ENCODE measurements at regions not wholly inside any gene's neighbourhood (a gene's known extent, or its start where the extent isn't known, plus 50 kb on each side); places are given as distances from the start of the nearest gene placed in this dataset.
A peak's percentile ranks its signal among the peaks of the same experiment; 100 is the strongest.

- no peak for DNase-seq (ENCODE audit: low read depth in 1 of 2, low spot score in 1 of 2)
- in situ Hi-C loops (cut with HindIII; ENCODE audit: low pct_unique_long_range_greater_than_20kb, low sequenced_read_pairs) = no loop called here
- TF ChIP-seq JUND (IDR thresholded peaks at IDR 0.05; ENCODE audit: low read depth) = no peak
Observed at GRCh38 chr10:105964009-105964408, 1200.5 kb downstream of the SORCS1 start.

- no peak for TF ChIP-seq JUND (IDR thresholded peaks at IDR 0.05; ENCODE audit: low read depth)
- in situ Hi-C loops (cut with HindIII; ENCODE audit: low pct_unique_long_range_greater_than_20kb, low sequenced_read_pairs) = no loop called here
- DNase-seq (ENCODE audit: low read depth in 1 of 2, low spot score in 1 of 2) = no peak
Observed at GRCh38 chr10:105963334-105963884, 1201.1 kb downstream of the SORCS1 start.

GRCh38 chr10:105956550-105956949 lies 1208.0 kb downstream of the SORCS1 start:
- no peak for TF ChIP-seq JUND (IDR thresholded peaks at IDR 0.05; ENCODE audit: low read depth)
- in situ Hi-C loops (cut with HindIII; ENCODE audit: low pct_unique_long_range_greater_than_20kb, low sequenced_read_pairs) = no loop called here
- no peak for DNase-seq (ENCODE audit: low read depth in 1 of 2, low spot score in 1 of 2)

- TF ChIP-seq JUND (IDR thresholded peaks at IDR 0.05; ENCODE audit: low read depth) = no peak
- DNase-seq (ENCODE audit: low read depth in 1 of 2, low spot score in 1 of 2) = no peak
- in situ Hi-C loops (cut with HindIII; ENCODE audit: low pct_unique_long_range_greater_than_20kb, low sequenced_read_pairs) = no loop called here
Observed at GRCh38 chr10:105953861-105954260, 1210.6 kb downstream of the SORCS1 start.

- no peak for TF ChIP-seq JUND (IDR thresholded peaks at IDR 0.05; ENCODE audit: low read depth)
- in situ Hi-C loops (cut with HindIII; ENCODE audit: low pct_unique_long_range_greater_than_20kb, low sequenced_read_pairs) = no loop called here
- no peak for DNase-seq (ENCODE audit: low read depth in 1 of 2, low spot score in 1 of 2)
Observed at GRCh38 chr10:105953056-105953455, 1211.5 kb downstream of the SORCS1 start.

- TF ChIP-seq JUND (IDR thresholded peaks at IDR 0.05; ENCODE audit: low read depth) = no peak
- peak in 1 of 2 experiments; percentile 4 for DNase-seq (ENCODE audit: low read depth in 1 of 2, low spot score in 1 of 2)
- in situ Hi-C loops (cut with HindIII; ENCODE audit: low pct_unique_long_range_greater_than_20kb, low sequenced_read_pairs) = no loop called here
Observed at GRCh38 chr10:105952153-105952552, 1212.4 kb downstream of the SORCS1 start.

GRCh38 chr10:105950410-105950809 lies 1214.1 kb downstream of the SORCS1 start:
- peak; percentile 4 to 43 for DNase-seq (ENCODE audit: low read depth in 1 of 2, low spot score in 1 of 2)
- in situ Hi-C loops (cut with HindIII; ENCODE audit: low pct_unique_long_range_greater_than_20kb, low sequenced_read_pairs) = no loop called here
- TF ChIP-seq JUND (IDR thresholded peaks at IDR 0.05; ENCODE audit: low read depth) = no peak

GRCh38 chr10:105949721-105950120 lies 1214.8 kb downstream of the SORCS1 start:
- no peak for DNase-seq (ENCODE audit: low read depth in 1 of 2, low spot score in 1 of 2)
- no peak for TF ChIP-seq JUND (IDR thresholded peaks at IDR 0.05; ENCODE audit: low read depth)
- in situ Hi-C loops (cut with HindIII; ENCODE audit: low pct_unique_long_range_greater_than_20kb, low sequenced_read_pairs) = no loop called here

- no peak for DNase-seq (ENCODE audit: low read depth in 1 of 2, low spot score in 1 of 2)
- TF ChIP-seq JUND (IDR thresholded peaks at IDR 0.05; ENCODE audit: low read depth) = no peak
- in situ Hi-C loops (cut with HindIII; ENCODE audit: low pct_unique_long_range_greater_than_20kb, low sequenced_read_pairs) = no loop called here
Observed at GRCh38 chr10:105925045-105925785, 1239.3 kb downstream of the SORCS1 start.

GRCh38 chr10:105921348-105921747 lies 1243.2 kb downstream of the SORCS1 start:
- in situ Hi-C loops (cut with HindIII; ENCODE audit: low pct_unique_long_range_greater_than_20kb, low sequenced_read_pairs) = no loop called here
- DNase-seq (ENCODE audit: low read depth in 1 of 2, low spot score in 1 of 2) = no peak
- no peak for TF ChIP-seq JUND (IDR thresholded peaks at IDR 0.05; ENCODE audit: low read depth)

GRCh38 chr10:105914432-105914831 lies 1250.1 kb downstream of the SORCS1 start:
- TF ChIP-seq JUND (IDR thresholded peaks at IDR 0.05; ENCODE audit: low read depth) = no peak
- no peak for DNase-seq (ENCODE audit: low read depth in 1 of 2, low spot score in 1 of 2)
- in situ Hi-C loops (cut with HindIII; ENCODE audit: low pct_unique_long_range_greater_than_20kb, low sequenced_read_pairs) = no loop called here

GRCh38 chr10:105908701-105909100 lies 1255.8 kb downstream of the SORCS1 start:
- no peak for DNase-seq (ENCODE audit: low read depth in 1 of 2, low spot score in 1 of 2)
- in situ Hi-C loops (cut with HindIII; ENCODE audit: low pct_unique_long_range_greater_than_20kb, low sequenced_read_pairs) = no loop called here
- TF ChIP-seq JUND (IDR thresholded peaks at IDR 0.05; ENCODE audit: low read depth) = no peak

- DNase-seq (ENCODE audit: low read depth in 1 of 2, low spot score in 1 of 2) = no peak
- in situ Hi-C loops (cut with HindIII; ENCODE audit: low pct_unique_long_range_greater_than_20kb, low sequenced_read_pairs) = no loop called here
- TF ChIP-seq JUND (IDR thresholded peaks at IDR 0.05; ENCODE audit: low read depth) = no peak
Observed at GRCh38 chr10:105885495-105885894, 1244.4 kb downstream of the SORCS3 start.

GRCh38 chr10:105879401-105879800 lies 1238.3 kb downstream of the SORCS3 start:
- no peak for DNase-seq (ENCODE audit: low read depth in 1 of 2, low spot score in 1 of 2)
- TF ChIP-seq JUND (IDR thresholded peaks at IDR 0.05; ENCODE audit: low read depth) = no peak
- in situ Hi-C loops (cut with HindIII; ENCODE audit: low pct_unique_long_range_greater_than_20kb, low sequenced_read_pairs) = no loop called here

Measured in T47D (cell line).